Erythroblast (primary cell): ENCODE measurements at regions not wholly inside any gene's neighbourhood (a gene's known extent, or its start where the extent isn't known, plus 50 kb on each side); places are given as distances from the start of the nearest gene placed in this dataset.

Source experiments
- GATA1 ChIP-seq: IDR thresholded peaks from 2 replicates; pipeline ENCODE4 v1.6.1; 2011; ENCODE audit warnings: low read depth, mild to moderate bottlenecking, control low read depth, low read length, moderate library complexity
- POLR2A ChIP-seq: IDR thresholded peaks from 2 replicates; pipeline ENCODE4 v1.6.1; 2011; ENCODE audit warnings: mild to moderate bottlenecking, low read length

- TF ChIP-seq POLR2A (no peak), GATA1 (no peak)
Measured at GRCh38 chr16:6903671-6904070, 429.0 kb upstream of the RBFOX1 start.
